HG03558 (cell line): ENCODE measurements at regions not wholly inside any gene's neighbourhood (a gene's known extent, or its start where the extent isn't known, plus 50 kb on each side); places are given as distances from the start of the nearest gene placed in this dataset.

Source experiments
- ATAC-seq: cut with Tn5 transposase; IDR thresholded peaks from one replicate; pipeline ENCODE4 v1.9.1; 2021; ENCODE audit warnings: moderate number of reproducible peaks; ENCODE audit not compliant: unreplicated experiment; ENCODE audit errors: extremely low read depth

GRCh38 chr3:82080792-82081191 is 319.3 kb upstream of the GBE1 start:
- no peak for ATAC-seq

- ATAC-seq, result no peak
These were observed 318.8 kb upstream of the GBE1 start for GRCh38 chr3:82080261-82080660.

- ATAC-seq, result no peak
These were observed 318.0 kb upstream of the GBE1 start for GRCh38 chr3:82079335-82079890.

- no peak for ATAC-seq
These were observed 316.8 kb upstream of the GBE1 start for GRCh38 chr3:82078246-82078645.

GRCh38 chr3:82067420-82067819 is 306.0 kb upstream of the GBE1 start:
- no peak for ATAC-seq

- ATAC-seq, result no peak
These were observed 297.4 kb upstream of the GBE1 start for GRCh38 chr3:82058809-82059208.

- ATAC-seq, result no peak
These were observed 294.3 kb upstream of the GBE1 start for GRCh38 chr3:82055792-82056191.

GRCh38 chr3:82054849-82055248 is 293.4 kb upstream of the GBE1 start:
- no peak for ATAC-seq

- ATAC-seq, result no peak
These were observed 291.8 kb upstream of the GBE1 start for GRCh38 chr3:82053236-82053635.

- no peak for ATAC-seq
These were observed 288.9 kb upstream of the GBE1 start for GRCh38 chr3:82050382-82050781.

- ATAC-seq, result no peak
These were observed 287.3 kb upstream of the GBE1 start for GRCh38 chr3:82048711-82049110.

GRCh38 chr3:82044930-82045705 is 283.7 kb upstream of the GBE1 start:
- ATAC-seq, result no peak

GRCh38 chr3:82038556-82038955 is 277.1 kb upstream of the GBE1 start:
- ATAC-seq, result no peak

GRCh38 chr3:82033186-82033585 is 271.7 kb upstream of the GBE1 start:
- no peak for ATAC-seq

- ATAC-seq, result no peak
These were observed 270.2 kb upstream of the GBE1 start for GRCh38 chr3:82031596-82031995.

- ATAC-seq, result no peak
These were observed 269.5 kb upstream of the GBE1 start for GRCh38 chr3:82030916-82031315.

GRCh38 chr3:82022836-82023235 is 261.4 kb upstream of the GBE1 start:
- no peak for ATAC-seq

- ATAC-seq, result no peak
These were observed 258.8 kb upstream of the GBE1 start for GRCh38 chr3:82020282-82020681.

- no peak for ATAC-seq
These were observed 253.8 kb upstream of the GBE1 start for GRCh38 chr3:82015241-82015640.

GRCh38 chr3:82012775-82013174 is 251.3 kb upstream of the GBE1 start:
- ATAC-seq, result no peak

- no peak for ATAC-seq
These were observed 249.9 kb upstream of the GBE1 start for GRCh38 chr3:82011336-82011735.

GRCh38 chr3:82005266-82005665 is 243.8 kb upstream of the GBE1 start:
- no peak for ATAC-seq
